Transverse colon (tissue), 4 donors: ENCODE measurements at regions not wholly inside any gene's neighbourhood (a gene's known extent, or its start where the extent isn't known, plus 50 kb on each side); places are given as distances from the start of the nearest gene placed in this dataset.

Experiments
- CTCF ChIP-seq, 5 experiments: fragments of 200-600 bp in 3 of 5; fragments of 450-650 bp in 2 of 5; sonication (generic) in 3 of 5; IDR thresholded peaks; 1 replicate in 2 of 5; 2 replicates in 3 of 5; pipeline ENCODE4 v1.5.1; 2016 to 2017; ENCODE audit warnings: antibody characterized with exemption in 5 of 5, inconsistent platforms in 3 of 5, mild to moderate bottlenecking in 2 of 5, moderate library complexity in 1 of 5
- POLR2A ChIP-seq: fragments of 450-650 bp; IDR thresholded peaks from one replicate; pipeline ENCODE4 v1.6.1; 2016; ENCODE audit warnings: antibody characterized with exemption, mild to moderate bottlenecking, moderate library complexity
- POLR2AphosphoS5 ChIP-seq, 3 donors: sonication (generic); formaldehyde crosslinking; IDR thresholded peaks; one replicate each; pipeline ENCODE4 v1.6.1; 2016; ENCODE audit warnings: antibody characterized with exemption in 3 of 3

- TF ChIP-seq POLR2A (no peak), CTCF (IDR thresholded peaks at IDR 0.05) (no peak), POLR2AphosphoS5 (IDR thresholded peaks at IDR 0.05) (no peak)
Measured at GRCh38 chr2:195343540-195343939, 313.5 kb upstream of the SLC39A10 start.
